ENCODE measurements at regions not wholly inside any gene's neighbourhood (a gene's known extent, or its start where the extent isn't known, plus 50 kb on each side); places are given as distances from the start of the nearest gene placed in this dataset.

DNA sequence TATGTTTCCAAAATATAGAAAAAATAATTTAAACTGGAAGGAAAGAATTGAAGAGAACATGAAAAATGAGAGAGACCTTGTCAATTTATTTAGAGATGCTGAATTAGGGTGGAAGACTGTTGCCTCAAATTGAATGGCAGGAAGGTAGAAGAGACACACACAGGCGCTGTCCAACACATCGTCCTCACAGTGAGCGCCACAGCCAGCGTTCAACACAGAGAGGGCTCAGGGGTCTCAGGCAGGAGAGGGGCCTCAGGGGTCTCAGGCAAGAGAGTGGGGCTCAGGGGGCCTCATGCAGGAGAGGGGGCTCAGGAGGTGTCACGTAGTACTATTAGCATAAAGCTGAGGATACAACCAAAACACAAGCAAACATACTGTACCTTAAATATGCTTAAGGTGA lies 65.7 kb downstream of the TMEM18 start:
- DNase-seq (ENCODE audit: low read depth in 2 of 2): no peak

DNA sequence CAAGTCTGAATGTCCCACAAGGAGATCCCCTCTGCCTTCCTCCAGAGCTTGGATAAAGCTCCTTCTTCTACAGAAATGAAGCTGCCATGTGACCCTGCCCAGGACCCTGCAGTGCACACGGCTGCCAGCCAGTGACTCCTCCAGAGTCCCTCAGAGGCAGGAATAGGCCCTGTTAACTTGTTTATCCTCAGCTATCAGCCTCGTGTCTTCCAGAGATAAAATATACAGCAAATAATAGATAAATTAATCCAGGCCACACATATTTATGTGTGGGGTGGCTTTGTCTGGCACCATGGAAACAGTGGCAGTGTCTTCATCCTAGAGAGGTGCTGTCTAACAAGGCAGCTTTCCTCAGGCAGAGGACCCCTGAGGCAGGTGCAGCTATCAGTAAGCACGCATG lies 66.7 kb downstream of the TMEM18 start:
- DNase-seq (ENCODE audit: low read depth in 2 of 2): no peak

GRCh38 chr2:609881-610280 lies 67.3 kb downstream of the TMEM18 start:
- no peak for DNase-seq (ENCODE audit: low read depth in 2 of 2)

GRCh38 chr2:609449-609848 lies 67.8 kb downstream of the TMEM18 start:
- DNase-seq (ENCODE audit: low read depth in 2 of 2): no peak

- no peak for DNase-seq (ENCODE audit: low read depth in 2 of 2)
Measured at GRCh38 chr2:608711-609110, 68.5 kb downstream of the TMEM18 start.

- DNase-seq (ENCODE audit: low read depth in 2 of 2): no peak
Measured at GRCh38 chr2:608297-608696, 68.9 kb downstream of the TMEM18 start.

GRCh38 chr2:607709-608108 lies 69.5 kb downstream of the TMEM18 start:
- DNase-seq (ENCODE audit: low read depth in 2 of 2): no peak

GRCh38 chr2:607172-607571 lies 70.0 kb downstream of the TMEM18 start:
- no peak for DNase-seq (ENCODE audit: low read depth in 2 of 2)

- no peak for DNase-seq (ENCODE audit: low read depth in 2 of 2)
Measured at GRCh38 chr2:605674-606608, 71.3 kb downstream of the TMEM18 start.

DNA sequence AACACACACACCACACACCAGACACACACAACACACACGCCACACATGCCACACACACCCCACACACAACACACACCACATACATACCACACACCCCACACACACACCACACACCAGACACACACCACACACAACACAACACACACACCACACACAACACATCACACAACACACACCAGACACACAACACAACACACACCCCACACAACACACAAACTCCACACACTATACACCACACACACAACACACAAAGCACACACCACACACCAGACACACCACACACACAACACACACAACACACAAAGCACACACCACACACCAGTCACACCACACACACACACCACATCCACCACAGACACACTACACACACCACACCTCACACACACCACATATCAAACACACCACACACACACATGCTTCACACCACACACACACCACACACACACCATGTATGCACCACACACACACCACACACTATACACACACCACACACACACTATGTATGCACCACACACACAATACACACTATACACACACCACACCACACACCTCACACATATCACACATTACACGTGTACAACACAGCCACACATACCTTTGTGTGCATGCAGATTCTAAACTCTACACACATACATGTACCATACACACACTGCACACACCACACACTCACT lies 72.2 kb downstream of the TMEM18 start:
- DNase-seq (ENCODE audit: low read depth in 2 of 2): no peak

GRCh38 chr2:604385-604784 lies 72.8 kb downstream of the TMEM18 start:
- DNase-seq (ENCODE audit: low read depth in 2 of 2): no peak

DNA sequence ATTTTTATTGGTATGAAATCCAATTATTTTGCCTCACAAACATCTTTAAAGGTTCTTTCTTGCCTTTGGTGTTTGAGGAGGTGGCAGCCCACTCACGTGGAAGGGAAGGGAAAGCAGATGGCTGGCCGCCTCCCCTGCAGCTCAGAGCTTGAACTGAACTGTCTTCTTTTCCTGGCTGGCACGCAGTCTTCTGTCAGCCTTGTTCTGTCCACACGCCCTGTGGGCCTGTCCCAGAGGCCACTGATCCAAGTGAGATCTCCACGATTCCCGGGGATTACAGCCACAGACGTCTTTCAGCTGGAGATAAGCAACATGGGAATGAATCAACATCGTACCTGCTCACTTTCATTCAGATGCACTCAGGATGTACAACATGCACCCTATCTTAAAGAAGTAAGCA lies 73.3 kb downstream of the TMEM18 start:
- no peak for DNase-seq (ENCODE audit: low read depth in 2 of 2)

DNA sequence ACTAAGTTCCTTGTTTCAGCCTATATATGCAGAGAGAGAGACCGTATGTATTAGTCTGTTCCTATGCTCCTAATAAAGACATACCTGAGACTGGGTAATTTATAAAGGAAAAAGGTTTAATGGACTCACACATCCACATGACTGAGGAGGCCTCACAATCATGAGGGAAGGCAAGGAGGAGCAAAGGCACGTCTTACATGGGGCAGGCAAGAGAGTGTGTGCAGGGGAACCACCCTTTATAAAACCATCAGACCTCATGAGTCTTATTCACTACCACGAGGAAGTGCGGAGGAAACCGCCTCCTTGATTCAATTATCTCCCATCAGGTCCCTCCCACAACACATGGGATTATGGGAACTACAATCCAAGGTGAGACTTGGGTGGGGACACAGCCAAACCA lies 73.8 kb downstream of the TMEM18 start:
- DNase-seq (ENCODE audit: low read depth in 2 of 2): no peak

DNA sequence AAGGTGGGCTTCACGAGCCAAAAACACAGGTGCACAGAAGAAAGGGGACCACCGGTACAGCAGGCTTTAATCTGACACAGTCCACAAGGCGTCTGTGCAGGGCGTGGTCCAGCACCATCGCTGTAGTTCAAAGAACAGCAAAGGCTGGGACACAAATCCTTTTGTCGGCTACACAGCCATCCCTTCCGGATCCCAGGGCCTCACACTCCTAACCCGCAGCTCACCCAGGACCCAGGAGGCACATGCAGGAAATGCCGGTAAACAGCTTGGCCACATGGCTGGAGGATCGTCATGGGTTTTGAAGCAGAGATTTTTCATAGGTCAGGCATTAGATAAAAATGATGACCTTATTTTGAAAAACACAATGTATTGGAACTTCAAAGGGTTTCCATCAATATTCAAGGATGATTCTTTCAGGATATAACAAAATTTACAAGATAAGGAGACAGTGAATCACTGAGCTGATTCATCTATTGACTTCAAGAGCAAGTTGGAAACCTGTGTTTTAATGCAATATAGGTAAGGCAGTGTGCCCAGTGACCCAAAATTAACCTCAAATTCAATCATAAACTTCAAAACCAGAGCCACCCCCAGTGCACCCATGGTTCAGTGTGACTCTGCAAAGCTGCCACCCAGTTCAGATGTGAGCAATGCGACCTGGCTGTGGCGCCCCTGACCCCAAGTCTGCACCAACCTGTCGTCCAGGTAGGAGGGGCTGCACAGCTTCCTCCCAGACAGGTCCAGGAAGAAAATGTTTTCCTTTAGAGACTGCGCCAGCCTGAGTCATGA lies 74.4 kb downstream of the TMEM18 start:
- no peak for DNase-seq (ENCODE audit: low read depth in 2 of 2)

DNA sequence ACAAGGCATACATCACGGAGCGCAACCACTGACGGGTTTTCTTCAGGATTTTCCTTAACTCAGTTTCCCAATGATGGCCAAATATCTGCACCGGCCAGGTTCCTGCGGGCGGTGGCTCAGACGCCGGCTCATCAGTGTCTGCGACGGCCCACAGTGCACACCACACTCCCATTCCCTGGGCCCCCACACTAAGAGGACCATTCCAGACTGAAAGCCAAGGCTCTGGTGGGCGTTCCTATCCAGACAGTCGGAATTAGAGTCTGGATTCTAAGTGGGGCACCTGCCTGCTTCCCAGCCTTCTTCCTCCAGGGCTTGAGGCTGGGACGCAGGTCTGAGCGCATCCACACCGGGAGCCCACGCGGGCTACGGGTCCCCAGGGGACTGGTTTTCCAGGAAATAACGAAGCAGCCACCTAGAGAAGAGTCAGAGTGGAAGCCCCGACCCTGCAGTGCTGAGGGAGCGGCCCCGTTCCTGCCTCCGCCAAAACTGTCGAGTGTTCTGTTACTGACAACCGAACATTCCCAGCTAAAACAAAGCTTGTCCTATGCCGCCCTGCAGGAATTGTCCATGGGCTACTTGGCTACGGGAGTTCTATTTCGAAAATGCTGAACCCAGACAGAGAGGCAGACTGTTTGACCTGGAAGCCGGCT lies 75.3 kb downstream of the TMEM18 start:
- no peak for DNase-seq (ENCODE audit: low read depth in 2 of 2)

- no peak for DNase-seq (ENCODE audit: low read depth in 2 of 2)
Measured at GRCh38 chr2:601387-601698, 75.9 kb downstream of the TMEM18 start.

DNA sequence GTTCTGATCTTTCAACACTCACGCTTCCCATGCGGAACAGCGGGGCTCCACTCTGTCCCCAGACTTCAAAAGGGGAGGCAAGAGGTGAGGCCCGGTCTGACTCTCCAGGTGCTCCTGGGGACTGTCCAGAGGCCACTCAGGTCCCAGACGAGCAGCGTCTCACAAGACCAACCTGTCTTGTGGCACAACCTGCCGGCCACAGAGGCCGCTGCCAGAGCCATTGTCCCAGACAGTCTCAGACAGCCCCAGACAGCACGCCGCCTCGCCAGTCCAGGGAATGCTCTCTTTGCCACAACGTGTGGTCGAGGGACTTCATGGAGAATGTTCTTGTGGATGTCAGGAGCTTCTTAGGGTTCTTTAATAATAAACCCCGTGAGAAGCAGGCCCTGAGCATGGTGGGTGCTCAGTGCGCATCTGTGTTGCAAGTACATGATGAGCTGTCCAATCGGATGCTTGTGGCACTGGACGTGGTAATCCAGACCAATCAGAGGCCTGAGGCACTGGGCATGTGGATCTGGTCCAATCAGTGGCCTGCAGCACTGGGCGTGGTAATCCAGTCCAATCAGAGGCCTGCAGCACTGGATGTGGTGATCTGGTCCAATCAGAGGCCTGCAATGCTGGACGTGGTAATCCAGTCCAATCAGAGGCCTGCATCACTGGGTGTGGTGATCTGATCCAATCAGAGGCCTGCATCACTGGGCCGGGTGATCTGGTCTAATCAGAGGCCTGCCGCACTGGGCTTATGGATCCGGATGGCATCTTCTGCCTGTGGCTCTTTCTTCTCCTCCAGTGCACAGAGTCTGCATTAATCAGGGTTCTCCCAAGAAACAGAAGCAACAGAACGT lies 76.4 kb downstream of the TMEM18 start:
- no peak for DNase-seq (ENCODE audit: low read depth in 2 of 2)

DNA sequence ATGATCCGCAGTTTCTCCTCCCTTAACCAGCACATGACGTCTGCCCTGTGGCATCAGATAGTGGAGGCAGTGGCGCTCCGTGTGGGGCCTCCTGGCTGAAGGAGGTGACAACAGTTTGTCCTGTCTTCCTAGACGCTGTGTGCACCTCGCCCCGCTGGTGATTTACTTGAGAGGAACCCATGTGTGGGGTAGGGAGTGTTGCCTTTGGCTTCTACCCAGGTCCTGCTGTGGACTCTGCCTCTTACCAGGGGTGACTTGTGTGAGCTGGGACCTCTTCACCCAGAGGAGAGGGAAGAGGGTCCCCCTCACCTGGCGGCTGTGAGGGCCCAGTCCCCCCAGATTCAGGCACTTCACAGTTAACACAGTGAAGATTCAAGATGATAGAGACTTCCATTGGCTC lies 77.6 kb downstream of the TMEM18 start:
- DNase-seq (ENCODE audit: low read depth in 2 of 2): no peak

GRCh38 chr2:598058-598802 lies 79.0 kb downstream of the TMEM18 start:
- no peak for DNase-seq (ENCODE audit: low read depth in 2 of 2)

- DNase-seq (ENCODE audit: low read depth in 2 of 2): no peak
Measured at GRCh38 chr2:595831-596592, 81.2 kb downstream of the TMEM18 start.
